Natural killer cell (primary cell): ENCODE measurements at regions not wholly inside any gene's neighbourhood (a gene's known extent, or its start where the extent isn't known, plus 50 kb on each side); places are given as distances from the start of the nearest gene placed in this dataset.
"Not testable (repeated sequence)": the region's sequence is repeated elsewhere in the genome, so short reads cannot be mapped to it uniquely, and the experiment has no call there.

Experiments
- ATAC-seq, 3 donors: fragments of 150-1000 bp in 2 of 3; fragments of 200-7000 bp in 1 of 3; cut with Tn5 transposase; 1 replicate in 1 of 3; 2 replicates in 2 of 3; pipeline ENCODE4 v1.10.0; 2021; ENCODE audit warnings: mild to moderate bottlenecking in 2 of 3, moderate library complexity in 2 of 3
- DNase-seq, 2 donors: peaks; one replicate each; pipeline versions ENCODE4 v3.0.0 to v3.0.0-alpha.2; 2013 to 2021; ENCODE audit warnings: mixed read lengths in 1 of 2
- H3K27ac ChIP-seq: one replicate; pipeline ENCODE4 v1.5.1; 2013; ENCODE audit warnings: mild to moderate bottlenecking, low read length
- H3K27me3 ChIP-seq: one replicate; pipeline ENCODE4 v1.6.1; 2013; ENCODE audit warnings: low read length; ENCODE audit not compliant: control insufficient read depth, insufficient read depth
- H3K36me3 ChIP-seq: one replicate; pipeline ENCODE4 v1.6.1; 2013; ENCODE audit warnings: low read length; ENCODE audit not compliant: control insufficient read depth, insufficient read depth
- H3K4me1 ChIP-seq: one replicate; pipeline ENCODE4 v1.6.1; 2013; ENCODE audit warnings: low read length; ENCODE audit not compliant: control insufficient read depth, insufficient read depth
- H3K4me3 ChIP-seq: one replicate; pipeline ENCODE4 v1.5.1; 2013; ENCODE audit warnings: low read length
- H3K9me3 ChIP-seq: one replicate; pipeline ENCODE4 v1.6.1; 2013; ENCODE audit warnings: low read length; ENCODE audit not compliant: control insufficient read depth, insufficient read depth
- H3K27ac Mint-ChIP-seq, 2 donors: one replicate each; pipeline ENCODE4 v1.8.0; 2022; ENCODE audit warnings: mild to moderate bottlenecking in 2 of 2, mixed read lengths in 2 of 2, moderate library complexity in 1 of 2
- H3K27me3 Mint-ChIP-seq, 2 donors: one replicate each; pipeline ENCODE4 v1.8.0; 2022; ENCODE audit warnings: low read depth in 2 of 2, mixed read lengths in 2 of 2
- H3K36me3 Mint-ChIP-seq: one replicate; pipeline ENCODE4 v1.8.0; 2022; ENCODE audit warnings: mixed read lengths
- H3K4me1 Mint-ChIP-seq, 2 donors: one replicate each; pipeline ENCODE4 v1.8.0; 2022; ENCODE audit warnings: mixed read lengths in 2 of 2
- H3K4me3 Mint-ChIP-seq: one replicate; pipeline ENCODE4 v1.8.0; 2022; ENCODE audit warnings: mild to moderate bottlenecking, moderate library complexity, mixed read lengths
- H3K9me3 Mint-ChIP-seq, 2 donors: one replicate each; pipeline ENCODE4 v1.8.0; 2022; ENCODE audit warnings: mixed read lengths in 2 of 2
- WGBS: methylation state at CpG from one replicate; pipeline ENCODE4 v1.1.7; 2013; ENCODE audit warnings: missing lambda C conversion rate; ENCODE audit not compliant: insufficient coverage; 5-methylcytosine and 5-hydroxymethylcytosine counted together
- intact Hi-C: fragments of 100-400 bp; cut with micrococcal nuclease; formaldehyde crosslinking; loops from one replicate; pipeline ENCODE4 v1.14.2; 2022
- TF ChIP-seq, protein P1 (sequence below): fragments of 200-600 bp; IDR thresholded peaks from one replicate; pipeline ENCODE4 v1.8.0; 2022; ENCODE audit warnings: antibody characterized with exemption

DNA sequence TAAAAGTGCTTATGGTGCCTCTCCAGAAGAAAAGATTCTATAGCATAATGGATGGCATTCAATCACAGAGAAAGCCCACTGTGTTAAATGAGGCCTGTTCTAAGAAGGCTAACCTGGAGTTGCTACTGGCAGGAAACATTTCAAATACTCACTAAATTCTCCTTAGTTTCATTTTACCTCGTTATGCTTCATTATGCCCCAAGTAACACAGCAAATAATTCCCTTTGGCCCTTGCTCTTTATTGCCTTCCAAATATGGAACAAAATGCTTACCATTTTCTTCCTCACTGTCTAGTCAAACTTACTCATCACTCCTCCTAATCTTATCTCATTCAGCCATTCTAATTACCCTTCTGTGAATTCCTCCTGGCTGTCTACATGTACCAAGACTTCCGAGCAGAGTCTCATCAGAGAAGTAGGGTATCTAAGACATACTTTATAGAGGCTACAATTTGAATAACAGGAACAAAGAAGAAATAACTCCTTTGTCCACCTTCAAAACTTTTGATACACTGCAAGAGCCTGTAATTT, 292.1 kb upstream of the CLEC14A start:
- DNase-seq (no peak), ATAC-seq (no peak)
- Mint-ChIP-seq H3K27me3 (no peaks in the 10 kb centered on the region), H3K9me3 (peaks cover 2 to 3% of the 10 kb centered on the region in 2 donors), H3K27ac (no peak overlapping the region), H3K36me3 (no peaks in the 10 kb centered on the region), H3K4me1 (peaks cover 0 to 4% of the 10 kb centered on the region in 2 donors), H3K4me3 (no peak overlapping the region)
- H3K9me3 ChIP-seq, result no peaks in the 10 kb centered on the region
- no peaks in the 10 kb centered on the region for H3K27me3 ChIP-seq
- H3K36me3 ChIP-seq, result no peaks in the 10 kb centered on the region
- TF ChIP-seq, protein P1, sequence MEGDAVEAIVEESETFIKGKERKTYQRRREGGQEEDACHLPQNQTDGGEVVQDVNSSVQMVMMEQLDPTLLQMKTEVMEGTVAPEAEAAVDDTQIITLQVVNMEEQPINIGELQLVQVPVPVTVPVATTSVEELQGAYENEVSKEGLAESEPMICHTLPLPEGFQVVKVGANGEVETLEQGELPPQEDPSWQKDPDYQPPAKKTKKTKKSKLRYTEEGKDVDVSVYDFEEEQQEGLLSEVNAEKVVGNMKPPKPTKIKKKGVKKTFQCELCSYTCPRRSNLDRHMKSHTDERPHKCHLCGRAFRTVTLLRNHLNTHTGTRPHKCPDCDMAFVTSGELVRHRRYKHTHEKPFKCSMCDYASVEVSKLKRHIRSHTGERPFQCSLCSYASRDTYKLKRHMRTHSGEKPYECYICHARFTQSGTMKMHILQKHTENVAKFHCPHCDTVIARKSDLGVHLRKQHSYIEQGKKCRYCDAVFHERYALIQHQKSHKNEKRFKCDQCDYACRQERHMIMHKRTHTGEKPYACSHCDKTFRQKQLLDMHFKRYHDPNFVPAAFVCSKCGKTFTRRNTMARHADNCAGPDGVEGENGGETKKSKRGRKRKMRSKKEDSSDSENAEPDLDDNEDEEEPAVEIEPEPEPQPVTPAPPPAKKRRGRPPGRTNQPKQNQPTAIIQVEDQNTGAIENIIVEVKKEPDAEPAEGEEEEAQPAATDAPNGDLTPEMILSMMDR, result no peak
- intact Hi-C loops, result no loop called here
- H3K4me3 ChIP-seq, result no peak overlapping the region
- no peak overlapping the region for H3K27ac ChIP-seq
- H3K4me1 ChIP-seq, result no peaks in the 10 kb centered on the region
- WGBS, result 78% methylated on average over 2 of the region's 2 CpGs

DNA sequence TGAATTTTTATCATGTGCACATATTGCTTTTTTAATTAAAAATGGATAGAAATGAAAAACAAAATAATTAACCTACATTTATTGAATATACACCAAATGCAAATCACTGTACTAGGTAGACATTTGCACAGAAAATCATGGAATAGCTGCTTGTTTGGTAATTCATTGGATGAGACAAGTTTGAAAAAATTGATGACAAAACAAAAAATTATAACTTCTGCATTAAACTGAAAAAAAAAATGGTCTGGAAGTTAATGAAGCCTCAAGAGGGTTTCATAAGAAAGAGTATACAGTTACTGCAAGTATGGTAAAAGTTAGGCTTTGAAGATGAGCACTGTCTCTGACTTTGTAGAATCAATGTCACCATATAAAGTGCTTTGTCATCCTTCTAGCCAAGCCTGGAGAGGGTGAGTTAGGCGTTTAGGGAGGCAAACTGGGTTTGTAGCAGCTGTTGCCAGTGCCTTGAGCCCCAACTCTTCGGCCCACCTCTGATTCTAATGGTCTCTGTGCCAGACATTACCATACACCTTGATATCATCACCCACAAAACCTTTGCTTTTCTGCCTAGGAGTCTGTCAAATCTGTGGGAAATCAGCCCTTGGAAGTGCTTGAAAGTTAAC, 291.1 kb upstream of the CLEC14A start:
- peaks cover 0 to 4% of the 10 kb centered on the region in 2 donors for H3K4me1 Mint-ChIP-seq
- no peaks in the 10 kb centered on the region for H3K27me3 Mint-ChIP-seq
- TF ChIP-seq, protein P1, result no peak
- no peaks in the 10 kb centered on the region for H3K9me3 ChIP-seq
- no peak overlapping the region for H3K27ac Mint-ChIP-seq
- H3K4me1 ChIP-seq, result no peaks in the 10 kb centered on the region
- DNase-seq, result no peak
- WGBS, result 71% methylated on average over 2 of the region's 2 CpGs
- H3K4me3 Mint-ChIP-seq, result no peak overlapping the region
- intact Hi-C loops, result no loop called here
- no peaks in the 10 kb centered on the region for H3K36me3 Mint-ChIP-seq
- H3K4me3 ChIP-seq, result no peak overlapping the region
- peaks cover 2 to 3% of the 10 kb centered on the region in 2 donors for H3K9me3 Mint-ChIP-seq
- no peaks in the 10 kb centered on the region for H3K27me3 ChIP-seq
- no peaks in the 10 kb centered on the region for H3K36me3 ChIP-seq
- H3K27ac ChIP-seq, result no peak overlapping the region
- ATAC-seq, result no peak

DNA sequence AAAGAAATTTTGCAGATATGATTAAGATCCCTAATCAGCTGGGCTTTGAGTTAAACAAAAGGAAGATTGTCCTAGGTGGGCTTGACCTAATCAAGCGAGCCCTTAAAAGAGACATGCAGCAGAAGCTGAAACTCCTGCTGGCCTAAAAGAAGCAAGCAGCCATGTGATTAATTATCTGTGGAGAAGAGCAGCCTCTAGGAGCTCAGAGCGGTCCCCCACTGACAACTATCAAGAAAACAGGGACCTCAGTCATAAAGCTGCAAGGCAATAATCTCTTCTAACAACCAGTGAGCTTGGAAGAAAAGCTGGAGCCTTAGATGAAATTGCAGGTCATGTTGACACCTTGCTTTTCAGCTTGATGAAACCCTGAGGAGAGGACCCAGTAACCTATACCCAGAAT, 288.9 kb upstream of the CLEC14A start:
- H3K9me3 Mint-ChIP-seq, result peaks cover 3 to 4% of the 10 kb centered on the region in 2 donors
- WGBS, result 97% methylated on average over 2 of the region's 2 CpGs
- no peaks in the 10 kb centered on the region for H3K9me3 ChIP-seq
- TF ChIP-seq, protein P1, result no peak
- H3K27ac Mint-ChIP-seq, result no peak overlapping the region
- no peaks in the 10 kb centered on the region for H3K27me3 Mint-ChIP-seq
- no peak overlapping the region for H3K27ac ChIP-seq
- no peak overlapping the region for H3K4me3 ChIP-seq
- peaks cover 0 to 4% of the 10 kb centered on the region in 2 donors for H3K4me1 Mint-ChIP-seq
- H3K4me1 ChIP-seq, result no peaks in the 10 kb centered on the region
- H3K4me3 Mint-ChIP-seq, result no peak overlapping the region
- no peak for ATAC-seq
- H3K27me3 ChIP-seq, result no peaks in the 10 kb centered on the region
- no peaks in the 10 kb centered on the region for H3K36me3 Mint-ChIP-seq
- intact Hi-C loops, result no loop called here
- H3K36me3 ChIP-seq, result no peaks in the 10 kb centered on the region
- no peak for DNase-seq

DNA sequence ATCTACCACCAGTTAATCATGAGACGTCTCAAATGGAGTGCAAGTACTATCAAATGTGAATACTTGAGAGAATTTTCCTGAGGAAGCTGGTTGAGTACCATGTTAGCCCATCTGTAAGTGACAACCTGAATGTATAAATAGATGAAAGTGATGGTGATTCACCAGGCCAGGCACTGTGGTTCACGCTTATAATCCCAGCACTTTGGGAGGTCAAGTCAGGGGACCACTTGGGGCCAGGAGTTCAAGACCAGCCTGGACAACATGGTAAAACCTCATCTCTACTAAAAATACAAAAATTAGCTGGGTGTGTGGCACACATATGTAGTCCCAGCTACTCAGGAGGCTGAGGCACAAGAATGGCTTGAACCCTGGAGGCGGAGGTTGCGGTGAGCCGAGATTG, 288.0 kb upstream of the CLEC14A start:
- H3K9me3 Mint-ChIP-seq, H3K27me3 Mint-ChIP-seq, H3K36me3 Mint-ChIP-seq, intact Hi-C loops, DNase-seq, H3K9me3 ChIP-seq, ATAC-seq, H3K4me1 ChIP-seq, H3K4me3 ChIP-seq, H3K4me1 Mint-ChIP-seq, H3K4me3 Mint-ChIP-seq, H3K36me3 ChIP-seq, H3K27ac Mint-ChIP-seq, H3K27me3 ChIP-seq, H3K27ac ChIP-seq: not testable (repeated sequence)
- WGBS, result 90% methylated on average over 5 of the region's 5 CpGs

DNA sequence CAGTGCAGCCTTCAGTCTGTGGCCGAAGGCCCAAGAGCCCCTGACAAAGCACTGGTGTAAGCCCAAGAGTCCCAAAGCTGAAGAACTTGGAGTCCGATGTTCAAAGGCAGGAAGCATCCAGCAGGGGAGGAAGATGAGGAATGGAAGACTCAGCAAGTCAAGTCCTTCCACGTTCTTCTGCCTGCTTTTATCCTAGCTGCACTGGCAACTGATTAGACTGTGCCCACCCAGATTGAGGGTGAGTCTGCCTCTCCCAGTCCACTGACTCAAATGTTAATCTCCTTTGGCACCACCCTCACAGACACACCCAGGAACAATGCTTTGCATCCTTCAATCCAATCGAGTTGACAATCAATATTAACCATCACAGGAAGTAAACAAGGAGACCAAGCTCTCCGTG, 282.2 kb upstream of the CLEC14A start:
- H3K27me3 ChIP-seq, H3K36me3 ChIP-seq, ATAC-seq, H3K27me3 Mint-ChIP-seq, H3K9me3 Mint-ChIP-seq, DNase-seq, H3K4me3 ChIP-seq, H3K4me1 Mint-ChIP-seq, H3K4me1 ChIP-seq, H3K9me3 ChIP-seq, H3K27ac ChIP-seq, H3K36me3 Mint-ChIP-seq, intact Hi-C loops, H3K27ac Mint-ChIP-seq, H3K4me3 Mint-ChIP-seq: not testable (repeated sequence)
- 64% methylated on average over 4 of the region's 5 CpGs for whole genome bisulfite sequencing
